NCI-H82 treated with DMSO at 0.1 percent for 48 hours (cell line): ENCODE measurements at regions not wholly inside any gene's neighbourhood (a gene's known extent, or its start where the extent isn't known, plus 50 kb on each side); places are given as distances from the start of the nearest gene placed in this dataset.

Experiments used
- DNase-seq: peaks from one replicate; lab custom pipeline; 2025; ENCODE audit not compliant: unreplicated experiment; lab: John Stamatoyannopoulos, UW

DNA sequence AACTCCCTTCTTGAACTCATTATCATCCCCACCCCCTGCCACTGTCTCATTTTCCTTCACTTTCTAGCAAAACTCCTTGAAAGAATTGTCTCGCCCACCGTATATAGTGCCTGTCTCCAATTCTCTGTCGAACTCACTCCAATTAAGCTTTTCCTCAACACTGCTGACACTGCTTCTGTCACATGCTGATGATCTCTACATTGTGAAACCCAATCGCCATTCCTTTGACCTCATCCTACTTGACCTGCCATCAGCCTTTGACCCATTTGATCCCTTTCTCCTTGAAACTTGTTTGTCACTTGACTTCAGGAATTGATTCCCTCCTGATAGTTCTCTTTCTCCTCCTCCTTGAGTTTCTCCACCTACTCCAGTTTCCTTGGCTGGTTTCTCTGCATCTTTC, 54.8 kb downstream of the CCDC71L start:
- no peak for DNase-seq

- DNase-seq, result no peak
Measured at GRCh38 chr7:106604971-106605370, 56.0 kb downstream of the CCDC71L start.

DNA sequence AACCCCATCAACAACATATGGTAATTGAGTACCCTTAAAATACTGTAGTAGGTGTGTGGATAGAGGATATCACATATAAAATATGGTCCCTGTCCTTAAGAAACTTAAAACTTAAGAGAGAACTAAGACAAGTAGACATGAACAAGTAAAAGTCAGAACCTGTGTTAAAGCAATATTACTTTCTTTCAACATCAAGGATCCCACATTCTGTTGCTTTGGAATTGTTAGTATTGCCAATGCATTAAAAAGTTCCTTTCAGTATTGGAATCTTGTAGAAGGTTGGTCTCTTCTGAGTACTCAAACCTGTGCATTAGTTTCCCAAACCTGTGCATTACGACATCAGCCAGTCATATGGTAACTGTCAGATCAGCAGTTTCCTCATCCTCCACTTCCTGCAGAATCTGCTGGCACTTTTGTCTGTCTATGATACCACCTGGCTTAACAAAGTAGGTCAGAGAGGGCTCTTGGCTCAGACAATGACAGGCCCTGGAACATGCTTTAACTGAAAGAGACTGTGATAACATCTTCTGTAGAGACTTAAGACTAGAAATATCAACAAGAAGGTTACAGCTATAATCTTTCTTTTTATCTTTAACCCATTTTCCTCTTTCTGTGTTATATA, 56.5 kb downstream of the CCDC71L start:
- DNase-seq, result no peak

GRCh38 chr7:106603346-106603745, 57.6 kb downstream of the CCDC71L start:
- DNase-seq, result no peak

- no peak for DNase-seq
Measured at GRCh38 chr7:106602062-106602461, 58.9 kb downstream of the CCDC71L start.

GRCh38 chr7:106600569-106601373, 60.2 kb downstream of the CCDC71L start:
- DNase-seq, result no peak

- DNase-seq, result no peak
Measured at GRCh38 chr7:106599343-106599698, 61.6 kb downstream of the CCDC71L start.

DNA sequence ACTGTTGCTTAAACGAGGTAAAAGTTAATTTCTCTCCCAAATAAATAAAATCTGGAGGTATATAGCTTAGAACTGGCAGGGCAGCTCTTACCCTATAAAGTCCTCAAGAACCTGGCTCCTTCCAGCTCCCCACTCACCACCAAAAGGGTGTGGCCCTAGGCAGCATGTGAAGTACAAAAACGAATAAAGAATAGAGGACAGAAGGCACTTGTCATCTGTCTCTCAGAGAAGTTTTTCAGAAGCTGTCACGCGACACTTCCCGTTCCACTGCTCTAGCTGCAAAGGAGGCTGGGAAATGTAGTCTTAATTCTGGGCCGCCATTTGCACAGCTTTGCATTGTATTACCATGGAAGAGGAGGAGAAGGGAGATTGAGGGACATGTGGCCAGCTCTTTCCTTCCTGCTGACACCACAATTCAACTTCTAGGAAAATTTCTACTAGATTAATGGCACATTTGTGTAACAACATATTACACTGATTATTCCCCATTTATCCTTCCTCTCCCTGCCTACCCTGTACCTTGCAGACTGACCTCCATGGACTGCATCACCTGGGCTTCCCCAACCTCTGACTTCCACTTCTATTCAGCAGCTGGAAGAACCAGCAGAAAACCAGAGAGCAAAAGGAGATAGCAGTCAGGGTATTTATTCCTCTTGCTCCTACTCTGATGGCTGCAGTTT, 62.2 kb downstream of the CCDC71L start:
- peak; percentile 8 for DNase-seq

- no peak for DNase-seq
Measured at GRCh38 chr7:106597751-106598546, 63.0 kb downstream of the CCDC71L start.

GRCh38 chr7:106597014-106597413, 63.9 kb downstream of the CCDC71L start:
- DNase-seq, result no peak

GRCh38 chr7:106595922-106596321, 65.0 kb downstream of the CCDC71L start:
- DNase-seq, result no peak

- DNase-seq, result no peak
Measured at GRCh38 chr7:106593028-106593417, 67.9 kb downstream of the CCDC71L start.

DNA sequence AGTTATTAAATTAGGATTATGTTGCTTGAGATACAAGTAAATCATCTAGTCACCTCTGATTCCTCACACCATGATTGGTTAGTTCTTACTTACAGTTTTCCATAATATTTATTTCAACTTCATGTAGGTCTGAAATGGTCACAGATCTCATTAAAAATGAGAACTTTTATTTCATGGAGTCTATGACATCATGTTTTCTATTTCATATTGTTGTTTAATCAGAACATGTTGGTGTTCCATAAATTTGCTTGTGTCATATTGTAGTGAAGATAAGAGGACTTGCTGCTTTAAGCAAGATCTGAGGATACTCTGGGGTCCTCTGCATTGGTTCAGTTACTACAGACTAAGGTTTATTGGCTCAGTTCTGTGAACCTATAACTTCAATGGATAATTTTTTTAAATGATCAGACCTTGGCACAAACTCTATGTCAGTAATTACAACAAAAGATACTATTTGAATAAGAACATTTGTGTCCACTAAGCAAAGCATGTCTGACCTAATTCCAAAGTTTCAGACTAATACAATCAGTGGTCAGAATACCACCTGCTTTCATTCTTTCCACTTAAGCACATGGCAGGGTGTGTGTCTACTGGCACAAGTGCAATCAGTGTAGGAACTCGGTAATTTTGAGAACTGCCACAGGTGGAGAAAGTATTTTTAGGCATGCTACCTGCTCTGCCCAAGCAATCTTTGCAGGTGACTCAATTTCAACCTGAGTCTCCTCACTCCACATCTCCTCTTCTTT, 68.5 kb downstream of the CCDC71L start:
- no peak for DNase-seq

GRCh38 chr7:106591146-106591545, 69.8 kb downstream of the CCDC71L start:
- DNase-seq, result no peak

- no peak for DNase-seq
Measured at GRCh38 chr7:106590209-106590816, 70.6 kb downstream of the CCDC71L start.

DNA sequence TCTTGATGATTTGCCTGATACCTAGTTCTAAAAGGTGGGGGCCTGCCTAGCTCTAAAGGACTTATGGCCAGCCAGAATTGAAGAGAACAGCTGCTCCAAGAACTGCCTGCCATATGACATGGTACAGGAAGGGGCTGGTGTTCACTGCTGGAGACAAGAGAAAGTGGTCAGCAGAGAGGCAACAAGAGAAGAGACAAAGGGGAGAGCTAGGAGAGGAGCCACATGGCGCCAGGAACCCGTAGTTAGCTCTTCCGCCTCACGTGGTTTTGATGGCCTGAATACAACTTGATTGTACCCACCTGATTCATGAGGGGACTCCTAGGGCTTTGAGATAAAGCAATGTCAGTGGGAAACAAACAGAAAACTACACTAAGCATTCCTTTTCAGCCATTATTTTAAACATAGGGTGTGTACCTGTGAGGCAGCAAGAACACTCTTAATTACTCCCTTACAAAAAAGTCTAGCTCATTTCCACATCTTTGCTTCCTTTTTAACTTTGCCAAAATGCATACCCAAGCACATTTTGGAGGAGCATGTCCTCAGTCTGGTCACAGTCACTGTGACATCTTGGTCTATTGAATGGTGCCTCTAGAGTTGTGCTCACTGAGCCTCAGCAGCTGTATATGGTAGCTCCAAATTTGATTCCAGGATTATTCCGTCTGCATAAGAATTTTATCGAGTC, 71.6 kb downstream of the CCDC71L start:
- DNase-seq, result no peak

GRCh38 chr7:106588422-106589197, 72.3 kb downstream of the CCDC71L start:
- no peak for DNase-seq

- no peak for DNase-seq
Measured at GRCh38 chr7:106584914-106585759, 75.8 kb downstream of the CCDC71L start.
